ENCODE measurements at regions not wholly inside any gene's neighbourhood (a gene's known extent, or its start where the extent isn't known, plus 50 kb on each side); places are given as distances from the start of the nearest gene placed in this dataset.
"Not testable (repeated sequence)": the region's sequence is repeated elsewhere in the genome, so short reads cannot be mapped to it uniquely, and the experiment has no call there.

- DNase-seq = no peak
Measured at GRCh38 chr4:111045992-111046391, 423.1 kb upstream of the PITX2 start.

GRCh38 chr4:111046811-111047210 is 423.9 kb upstream of the PITX2 start:
- no peak for DNase-seq

GRCh38 chr4:111048316-111048715 is 425.4 kb upstream of the PITX2 start:
- no peak for DNase-seq

- peak; percentile 69 for DNase-seq
Measured at GRCh38 chr4:111064342-111064993, 441.6 kb upstream of the PITX2 start.

- no peak for DNase-seq
Measured at GRCh38 chr4:111066001-111066400, 443.1 kb upstream of the PITX2 start.

- no peak for DNase-seq
Measured at GRCh38 chr4:111066447-111066846, 443.6 kb upstream of the PITX2 start.

GRCh38 chr4:111066887-111067286 is 444.0 kb upstream of the PITX2 start:
- no peak for DNase-seq

GRCh38 chr4:111068883-111069282 is 446.0 kb upstream of the PITX2 start:
- no peak for DNase-seq

GRCh38 chr4:111070390-111070789 is 447.5 kb upstream of the PITX2 start:
- DNase-seq = no peak

- DNase-seq = no peak
Measured at GRCh38 chr4:111074523-111075114, 451.7 kb upstream of the PITX2 start.

GRCh38 chr4:111076299-111076698 is 453.4 kb upstream of the PITX2 start:
- DNase-seq = not testable (repeated sequence)

GRCh38 chr4:111108153-111108552 is 485.3 kb upstream of the PITX2 start:
- DNase-seq = no peak

- DNase-seq = no peak
Measured at GRCh38 chr4:111113591-111113990, 490.7 kb upstream of the PITX2 start.

- DNase-seq = no peak
Measured at GRCh38 chr4:111115881-111116280, 493.0 kb upstream of the PITX2 start.

- DNase-seq = no peak
Measured at GRCh38 chr4:111120191-111120590, 497.3 kb upstream of the PITX2 start.

- DNase-seq = no peak
Measured at GRCh38 chr4:111126340-111126739, 503.5 kb upstream of the PITX2 start.

GRCh38 chr4:111127841-111128240 is 505.0 kb upstream of the PITX2 start:
- DNase-seq = no peak

- DNase-seq = no peak
Measured at GRCh38 chr4:111128327-111128726, 505.4 kb upstream of the PITX2 start.

- DNase-seq = no peak
Measured at GRCh38 chr4:111136438-111136837, 513.6 kb upstream of the PITX2 start.

- no peak for DNase-seq
Measured at GRCh38 chr4:111136967-111137366, 514.1 kb upstream of the PITX2 start.

GRCh38 chr4:111143510-111143909 is 520.6 kb upstream of the PITX2 start:
- DNase-seq = no peak

GRCh38 chr4:111154934-111155333 is 532.1 kb upstream of the PITX2 start:
- DNase-seq = no peak

- DNase-seq = not testable (repeated sequence)
Measured at GRCh38 chr4:111164556-111164955, 541.7 kb upstream of the PITX2 start.

GRCh38 chr4:111174331-111174730 is 551.5 kb upstream of the PITX2 start:
- no peak for DNase-seq

GRCh38 chr4:111178231-111178630 is 555.4 kb upstream of the PITX2 start:
- no peak for DNase-seq

All from MV-4-11 (cell line).